ENCODE measurements at regions not wholly inside any gene's neighbourhood (a gene's known extent, or its start where the extent isn't known, plus 50 kb on each side); places are given as distances from the start of the nearest gene placed in this dataset.
A peak's percentile ranks its signal among the peaks of the same experiment; 100 is the strongest.

DNA sequence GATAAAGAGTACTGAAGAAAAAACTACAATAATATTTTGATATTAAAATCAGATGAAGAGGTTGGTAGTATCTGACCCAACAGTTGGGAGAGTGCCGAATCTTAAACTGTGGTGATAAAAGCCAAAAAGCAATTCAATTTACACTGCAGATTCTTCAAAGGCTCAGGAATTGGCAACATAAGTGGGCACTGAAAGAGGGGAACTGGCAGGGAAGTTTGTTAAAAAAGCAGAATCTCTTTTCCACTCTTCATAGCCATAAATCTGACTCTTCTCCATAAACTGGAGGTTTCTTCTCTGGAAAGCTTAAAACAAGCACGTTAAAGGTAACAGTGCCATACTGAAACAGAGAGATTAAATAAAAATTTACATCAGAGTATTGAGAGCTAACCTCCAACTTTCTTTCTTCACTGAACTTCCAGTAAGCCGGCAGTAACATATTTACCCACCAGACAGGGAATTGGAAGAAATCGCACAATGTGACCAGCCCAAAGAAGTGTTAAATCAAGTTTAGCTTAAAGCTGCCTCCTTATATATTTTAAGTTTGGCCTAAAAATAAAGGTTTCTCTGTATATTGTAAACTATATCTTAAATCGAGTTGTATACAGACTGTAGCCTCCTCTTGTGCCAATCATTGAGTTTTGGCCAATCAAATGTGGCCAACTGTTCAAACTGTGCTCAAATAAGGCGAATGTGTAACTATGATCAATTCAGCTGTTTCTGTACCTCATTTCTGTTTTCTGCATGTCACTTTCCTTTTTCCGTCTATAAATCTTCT lies 358.3 kb downstream of the NXPE2 start:
- no peak for DNase-seq (ENCODE audit: low spot score)

DNA sequence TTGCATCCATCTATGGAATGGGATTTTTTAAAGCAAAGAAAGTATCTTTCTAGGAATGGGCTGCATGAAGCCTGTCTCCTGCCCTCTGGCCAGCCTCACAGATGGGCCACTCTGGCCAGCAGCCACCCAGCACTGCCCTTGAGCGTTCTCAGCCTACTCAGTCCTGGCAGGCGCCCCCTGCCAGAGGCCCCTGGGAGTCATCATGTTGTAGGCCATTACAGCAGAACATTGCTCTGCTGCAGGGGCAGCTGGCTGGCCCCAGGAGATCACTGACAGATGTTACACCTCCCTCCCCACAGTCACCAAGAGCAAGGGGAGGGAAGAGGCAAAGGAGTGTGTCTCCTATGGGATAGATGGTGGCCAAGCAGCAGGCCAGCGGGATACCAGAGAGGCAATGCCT lies 363.7 kb downstream of the NXPE2 start:
- no peak for DNase-seq (ENCODE audit: low spot score)

DNA sequence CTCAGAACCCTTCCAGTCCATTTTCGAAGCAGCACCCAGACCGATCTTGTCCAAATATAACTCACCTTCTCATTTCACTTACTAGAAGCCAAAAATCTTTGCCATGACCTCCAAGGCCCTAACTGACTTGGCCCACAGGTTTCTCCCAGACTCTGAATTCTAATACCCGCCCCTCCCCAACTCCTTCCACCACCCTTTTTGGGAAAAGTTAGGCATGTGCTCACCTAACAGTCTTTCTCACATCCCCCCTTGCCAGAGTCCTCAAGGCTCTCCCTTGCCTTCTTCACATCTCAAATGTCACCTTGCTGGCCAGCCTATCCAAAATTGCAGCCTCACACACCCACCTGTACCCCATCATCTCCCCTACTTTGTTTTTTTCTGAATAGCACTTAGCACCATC lies 369.3 kb downstream of the NXPE2 start:
- no peak for DNase-seq (ENCODE audit: low spot score)

DNA sequence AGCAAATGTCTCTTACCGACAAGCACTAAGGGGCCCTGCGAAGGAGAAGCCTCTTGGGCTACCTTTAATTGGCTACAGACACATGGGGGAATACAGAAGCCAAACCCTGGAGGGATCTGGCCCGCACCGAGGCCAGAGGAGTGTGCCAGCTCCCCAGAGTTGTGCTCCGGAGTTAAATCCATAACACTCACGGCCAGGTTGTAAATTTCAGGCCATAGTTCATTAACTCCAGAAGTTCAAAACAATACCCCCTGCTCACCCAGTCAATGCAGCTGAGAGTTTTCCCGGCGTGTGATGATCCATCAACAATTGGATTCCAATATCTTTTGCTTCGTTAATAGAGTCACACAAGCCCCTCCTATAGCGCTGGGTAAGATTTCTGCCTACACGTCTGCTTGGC lies 371.5 kb downstream of the NXPE2 start:
- DNase-seq (ENCODE audit: low spot score) = no peak

DNA sequence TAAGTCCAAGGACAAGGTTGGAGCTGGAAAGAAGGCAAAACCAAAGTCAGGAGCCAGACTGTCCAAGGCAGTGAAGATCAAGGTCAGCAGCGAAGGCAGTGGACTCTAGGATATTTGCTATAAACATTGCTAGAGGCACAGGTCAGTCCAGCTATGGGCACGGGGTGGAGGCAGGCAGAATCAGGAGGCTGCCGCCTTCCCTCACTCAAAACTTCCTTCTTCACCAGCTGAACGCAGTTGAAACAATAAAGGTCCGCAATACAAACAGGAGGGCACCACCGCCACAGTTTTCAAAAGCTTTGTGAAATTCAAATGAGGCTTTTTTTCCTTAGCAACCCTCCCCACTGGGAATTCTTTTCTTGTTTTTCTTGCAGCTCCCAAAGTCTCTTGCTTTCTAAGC lies 372.4 kb downstream of the NXPE2 start:
- no peak for DNase-seq (ENCODE audit: low spot score)

DNA sequence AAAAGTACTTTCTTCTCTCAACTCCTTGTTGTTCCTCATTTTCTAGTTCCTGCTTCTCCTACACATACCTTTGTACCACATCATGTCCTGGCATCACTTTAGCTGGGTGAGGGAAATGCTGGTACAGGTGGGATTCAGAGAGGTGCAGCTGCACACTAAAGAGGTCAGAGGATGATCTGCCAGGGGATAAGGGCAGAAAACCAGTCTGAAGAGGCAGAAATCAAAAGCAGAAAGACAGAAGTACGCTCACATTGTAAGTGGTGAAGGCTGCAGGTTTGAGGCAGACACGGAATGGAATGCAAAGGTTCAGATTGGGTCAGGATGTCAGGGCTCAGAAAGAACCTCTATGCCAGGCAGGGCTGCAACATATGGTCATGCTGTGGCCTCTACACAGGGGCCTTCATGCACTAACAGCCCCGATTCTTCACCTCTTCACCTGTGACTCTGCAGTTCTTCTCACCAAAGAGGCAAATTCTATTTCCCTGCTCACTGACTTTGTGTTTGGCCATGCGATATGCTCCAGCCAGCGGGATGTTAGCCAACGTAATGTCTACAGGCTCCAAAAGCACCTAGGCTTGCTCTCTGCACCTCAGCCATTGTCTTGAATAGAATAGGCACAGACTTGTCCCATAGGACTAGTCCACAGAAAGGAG lies 373.7 kb downstream of the NXPE2 start:
- no peak for DNase-seq (ENCODE audit: low spot score)

DNA sequence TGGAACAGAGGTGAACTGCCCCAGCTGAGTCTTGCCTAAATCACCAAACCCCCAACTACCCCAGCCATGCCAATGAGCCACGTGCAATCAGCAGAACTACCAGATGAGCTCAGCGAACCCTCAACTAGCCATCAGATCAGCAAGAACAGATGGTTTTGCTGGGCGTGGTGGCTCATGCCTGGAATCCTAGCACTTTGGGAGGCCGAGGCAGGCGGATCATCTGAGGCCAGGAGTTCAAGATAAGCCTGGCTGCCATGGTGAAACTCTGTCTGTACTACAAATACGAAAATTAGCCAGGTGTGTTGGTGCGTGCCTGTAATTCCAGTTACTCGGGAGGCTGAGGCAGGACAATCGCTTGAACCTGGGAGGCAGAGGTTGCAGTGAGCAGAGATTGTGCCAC lies 374.3 kb downstream of the NXPE2 start:
- no peak for DNase-seq (ENCODE audit: low spot score)

DNA sequence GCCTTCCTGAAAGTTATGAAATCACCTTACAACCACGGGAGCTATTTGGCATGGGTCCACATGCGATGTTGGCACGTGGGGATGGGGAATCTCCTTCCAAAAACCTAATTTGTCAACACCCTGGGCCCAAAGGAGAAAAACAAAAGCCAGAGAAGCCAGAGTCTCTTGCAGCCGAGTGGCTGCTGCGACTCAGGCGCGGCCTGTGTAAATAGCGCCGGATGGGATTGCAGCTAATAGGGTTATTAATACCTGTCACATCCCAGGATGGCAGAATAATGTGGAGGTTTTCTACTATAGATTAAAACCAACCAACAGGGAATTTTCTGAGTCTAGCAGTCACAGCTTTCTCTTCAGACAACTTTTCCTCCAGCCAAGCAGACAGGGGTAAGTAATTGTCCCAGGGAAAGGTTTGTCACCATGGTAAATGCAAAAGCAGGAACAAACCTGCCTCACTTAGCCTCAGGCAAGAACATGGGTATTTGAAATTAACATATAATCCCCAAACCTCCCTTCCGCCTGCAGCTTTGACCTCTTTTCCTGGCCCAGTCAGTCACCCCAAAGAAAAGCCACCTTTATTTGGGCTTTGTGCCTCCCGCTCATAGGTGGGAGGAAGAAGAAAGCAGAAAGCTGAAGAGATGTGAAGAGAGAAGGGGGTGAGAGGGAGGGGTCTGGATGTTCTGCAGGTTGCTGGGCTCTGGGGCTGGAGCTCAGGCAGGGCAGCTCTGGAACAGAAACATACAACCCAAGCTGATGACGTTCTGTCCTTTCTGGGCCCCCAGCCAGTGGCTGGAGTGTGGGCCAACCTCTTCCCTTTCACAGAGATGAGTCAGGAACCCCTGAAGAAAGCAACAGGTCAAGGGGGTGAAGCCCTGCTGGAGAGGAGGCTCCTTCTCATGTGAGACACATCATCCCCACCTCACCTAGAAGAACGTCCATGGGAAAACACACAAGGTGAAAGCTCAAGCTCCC lies 376.5 kb downstream of the NXPE2 start:
- peak; percentile 5 for DNase-seq (ENCODE audit: low spot score)

DNA sequence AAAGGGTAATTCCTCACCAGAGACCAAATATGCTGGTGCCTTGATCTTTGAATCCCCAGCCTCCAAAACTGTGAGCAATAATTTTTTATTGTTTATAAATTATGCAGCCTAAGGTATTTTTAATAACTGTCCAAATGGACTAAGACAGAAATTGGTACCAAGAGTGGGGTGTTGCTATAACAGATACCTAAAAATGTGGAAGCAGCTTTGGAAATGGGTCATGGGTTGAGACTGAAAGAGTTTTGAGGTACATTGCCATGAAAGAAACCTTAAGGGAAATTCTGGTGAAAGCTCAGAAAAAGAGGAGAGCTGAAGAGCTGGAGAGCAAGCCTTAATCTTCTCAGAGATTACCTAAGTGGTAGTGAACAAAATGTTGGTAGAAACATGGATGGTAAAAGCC lies 378.2 kb downstream of the NXPE2 start:
- no peak for DNase-seq (ENCODE audit: low spot score)

DNA sequence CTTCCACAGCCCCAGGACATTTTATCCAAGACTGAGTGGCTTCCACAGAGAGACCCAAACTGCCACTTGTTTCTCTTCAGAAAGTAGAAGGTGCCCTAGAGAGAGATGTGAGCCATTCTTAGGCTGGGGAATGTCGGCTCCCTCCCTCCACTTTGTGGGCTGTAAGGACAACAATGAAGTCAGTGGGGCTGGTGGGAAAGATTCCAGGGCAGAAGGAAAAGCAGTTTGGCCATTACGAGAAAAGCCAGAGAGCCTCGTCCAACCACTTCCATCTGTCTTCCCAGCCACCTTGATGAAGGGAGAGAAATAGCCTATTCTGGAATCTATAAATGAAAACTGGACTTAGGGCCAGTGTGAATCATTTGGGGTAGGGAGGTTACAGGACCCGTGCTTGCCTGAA lies 382.5 kb downstream of the NXPE2 start:
- DNase-seq (ENCODE audit: low spot score) = no peak

DNA sequence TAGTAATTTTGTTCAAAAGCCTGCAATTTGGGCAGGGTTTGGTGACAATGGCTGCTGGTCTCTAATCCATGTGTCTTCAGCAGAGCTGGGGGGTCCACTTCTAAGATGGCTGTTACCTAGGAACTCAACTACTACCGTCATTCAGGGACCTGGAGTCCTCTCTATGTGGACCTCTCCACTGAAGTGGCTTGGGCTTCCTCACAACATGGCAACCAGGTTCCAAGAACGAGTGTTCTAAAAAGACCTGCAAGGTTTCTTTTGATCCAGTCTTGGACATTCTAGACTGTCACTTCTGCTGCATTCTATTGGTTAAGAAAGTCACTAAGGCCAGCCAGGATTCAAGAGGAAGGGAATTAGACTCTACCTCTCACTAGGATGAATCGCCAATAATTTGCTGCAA lies 387.0 kb downstream of the NXPE2 start:
- DNase-seq (ENCODE audit: low spot score) = no peak

DNA sequence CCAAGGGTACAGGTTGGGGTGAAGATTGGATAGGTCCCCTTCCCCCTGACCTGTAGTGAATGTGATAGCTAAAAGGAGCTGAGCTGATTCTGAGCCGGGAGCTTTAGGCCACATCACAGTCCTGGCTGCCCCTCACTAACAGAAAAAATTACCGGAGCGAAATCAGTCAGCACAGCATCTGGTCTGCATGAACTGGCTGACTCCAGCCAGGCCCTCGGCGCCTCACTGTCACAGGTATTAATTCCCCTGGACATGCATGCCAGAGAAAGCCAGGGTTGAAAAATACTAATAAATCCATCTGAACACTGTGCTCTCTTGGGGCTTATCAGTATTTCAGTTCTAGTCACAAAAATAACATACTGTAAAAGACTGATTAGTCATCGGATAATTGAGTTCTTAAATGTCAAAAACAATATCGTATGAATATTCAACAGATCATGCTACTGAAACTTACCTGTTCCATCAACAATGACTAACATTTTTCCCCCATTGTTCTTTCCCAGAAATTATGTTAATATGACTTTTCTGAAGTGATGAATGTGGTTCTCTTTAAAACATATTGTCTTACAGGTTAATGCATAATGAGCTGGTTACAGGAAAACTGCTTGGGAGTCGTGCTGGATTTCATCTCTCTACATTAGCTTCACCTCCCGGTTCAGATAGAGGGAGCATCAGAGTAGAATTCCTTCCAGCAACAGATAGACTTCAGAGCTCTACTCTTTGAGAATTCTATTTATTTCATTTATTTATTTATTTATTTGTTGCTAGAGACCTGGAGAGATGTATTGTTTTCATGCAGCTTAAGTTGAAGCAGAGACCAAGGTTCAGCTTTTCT lies 387.7 kb downstream of the NXPE2 start:
- DNase-seq (ENCODE audit: low spot score) = no peak

DNA sequence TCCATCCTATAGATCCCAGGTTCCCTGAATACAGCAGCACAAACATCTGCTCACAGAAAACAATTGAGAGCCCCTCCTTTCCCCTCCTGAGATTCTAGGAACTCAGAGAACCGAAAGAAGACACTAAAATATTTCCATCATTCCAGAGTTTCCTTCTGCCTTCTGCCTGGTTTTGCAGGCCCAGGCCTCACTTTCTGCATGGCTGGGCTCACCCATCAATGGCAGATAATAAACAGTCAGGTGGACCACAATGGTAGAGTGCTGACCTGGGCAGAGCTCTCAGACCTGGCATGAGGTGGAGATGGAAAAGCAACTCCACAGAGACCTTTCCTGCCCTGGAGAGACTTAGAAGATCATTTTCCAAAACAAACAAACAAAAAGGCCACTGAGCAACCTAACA lies 389.1 kb downstream of the NXPE2 start:
- DNase-seq (ENCODE audit: low spot score) = no peak

DNA sequence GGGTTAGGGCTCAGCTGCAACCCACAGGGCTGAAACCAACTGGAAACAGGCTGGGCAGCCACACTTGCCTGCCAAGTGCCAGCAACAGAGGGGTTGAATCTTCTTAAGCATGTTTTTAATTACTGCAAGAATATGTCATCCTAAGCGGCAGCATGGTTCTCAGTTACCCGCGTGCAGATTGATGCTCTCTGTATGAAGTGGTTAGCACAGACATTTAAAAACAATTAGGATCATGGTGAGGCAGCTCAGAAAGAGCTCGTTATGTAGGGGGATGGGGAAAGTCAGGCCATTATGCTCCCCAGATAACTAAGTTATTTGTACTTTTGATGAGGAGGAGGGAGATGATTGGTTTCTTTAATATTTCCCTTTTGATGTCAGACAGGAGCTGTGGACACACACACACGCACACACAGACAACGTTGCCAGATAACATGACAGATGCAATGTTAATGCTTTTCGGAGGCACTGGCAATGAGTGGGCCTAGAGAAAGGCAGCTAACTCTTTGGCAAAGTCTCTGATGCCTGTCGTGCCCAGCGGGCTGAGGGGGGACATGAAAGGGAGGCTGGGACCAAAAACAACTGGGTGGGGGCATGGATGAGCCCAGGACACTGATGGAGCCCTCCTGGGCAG lies 389.7 kb downstream of the NXPE2 start:
- DNase-seq (ENCODE audit: low spot score) = no peak

DNA sequence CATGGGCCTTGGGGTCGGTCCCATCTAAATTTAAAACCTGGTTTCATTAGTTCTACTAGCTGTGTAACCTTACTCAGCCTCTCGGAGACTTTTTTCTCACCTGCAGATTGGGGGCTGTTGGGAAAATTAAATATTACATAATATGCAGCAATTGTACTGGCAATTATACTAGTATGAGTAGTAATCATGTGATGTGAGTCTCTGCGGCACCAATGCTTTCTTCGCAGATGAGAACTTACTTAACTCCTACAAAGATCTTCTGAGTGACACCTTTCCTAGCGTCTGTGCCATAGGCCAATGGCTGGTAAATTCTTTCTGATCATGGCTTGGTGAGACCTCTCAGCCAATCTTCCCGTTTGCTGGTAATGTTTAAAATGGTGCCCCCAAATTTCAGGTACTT lies 391.3 kb downstream of the NXPE2 start:
- DNase-seq (ENCODE audit: low spot score) = no peak

DNA sequence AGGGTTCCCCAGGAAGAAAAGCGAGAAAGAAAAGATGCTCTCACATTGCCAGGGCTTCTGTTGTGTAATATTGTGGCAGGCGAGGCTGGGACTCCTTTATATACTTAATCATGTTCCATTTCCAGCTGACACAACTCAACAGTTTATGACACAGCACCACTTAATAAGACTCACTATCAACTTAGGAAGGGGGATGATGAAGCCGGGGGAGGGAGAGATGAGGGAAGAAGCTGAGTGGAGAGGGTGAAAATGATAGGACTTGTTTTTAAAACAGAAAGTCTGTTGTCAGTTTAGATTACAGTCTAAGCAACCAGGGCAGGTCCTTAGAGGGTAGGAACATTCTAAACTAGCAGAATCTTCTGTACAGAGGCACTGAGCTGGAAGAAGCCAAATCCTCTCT lies 397.0 kb downstream of the NXPE2 start:
- no peak for DNase-seq (ENCODE audit: low spot score)

DNA sequence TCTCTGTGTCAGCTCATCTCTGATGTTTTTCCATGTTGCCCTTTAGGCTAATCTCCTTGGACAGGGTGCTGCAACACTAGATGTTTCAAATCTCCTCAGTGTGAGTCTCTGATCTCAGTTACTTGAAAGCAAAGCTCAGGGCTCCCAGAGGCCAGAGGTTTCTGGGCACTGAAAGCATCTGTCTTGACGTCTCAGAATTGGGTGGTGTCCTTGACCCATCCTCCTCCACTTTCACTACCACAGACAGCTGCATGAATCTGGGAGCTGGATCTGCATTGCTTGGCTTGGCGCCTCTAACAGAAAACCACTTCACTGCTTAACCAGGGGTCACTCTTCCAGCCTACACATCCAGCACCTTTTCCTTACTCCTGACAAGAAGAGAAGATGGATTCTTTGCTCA lies 399.4 kb downstream of the NXPE2 start:
- DNase-seq (ENCODE audit: low spot score) = no peak

DNA sequence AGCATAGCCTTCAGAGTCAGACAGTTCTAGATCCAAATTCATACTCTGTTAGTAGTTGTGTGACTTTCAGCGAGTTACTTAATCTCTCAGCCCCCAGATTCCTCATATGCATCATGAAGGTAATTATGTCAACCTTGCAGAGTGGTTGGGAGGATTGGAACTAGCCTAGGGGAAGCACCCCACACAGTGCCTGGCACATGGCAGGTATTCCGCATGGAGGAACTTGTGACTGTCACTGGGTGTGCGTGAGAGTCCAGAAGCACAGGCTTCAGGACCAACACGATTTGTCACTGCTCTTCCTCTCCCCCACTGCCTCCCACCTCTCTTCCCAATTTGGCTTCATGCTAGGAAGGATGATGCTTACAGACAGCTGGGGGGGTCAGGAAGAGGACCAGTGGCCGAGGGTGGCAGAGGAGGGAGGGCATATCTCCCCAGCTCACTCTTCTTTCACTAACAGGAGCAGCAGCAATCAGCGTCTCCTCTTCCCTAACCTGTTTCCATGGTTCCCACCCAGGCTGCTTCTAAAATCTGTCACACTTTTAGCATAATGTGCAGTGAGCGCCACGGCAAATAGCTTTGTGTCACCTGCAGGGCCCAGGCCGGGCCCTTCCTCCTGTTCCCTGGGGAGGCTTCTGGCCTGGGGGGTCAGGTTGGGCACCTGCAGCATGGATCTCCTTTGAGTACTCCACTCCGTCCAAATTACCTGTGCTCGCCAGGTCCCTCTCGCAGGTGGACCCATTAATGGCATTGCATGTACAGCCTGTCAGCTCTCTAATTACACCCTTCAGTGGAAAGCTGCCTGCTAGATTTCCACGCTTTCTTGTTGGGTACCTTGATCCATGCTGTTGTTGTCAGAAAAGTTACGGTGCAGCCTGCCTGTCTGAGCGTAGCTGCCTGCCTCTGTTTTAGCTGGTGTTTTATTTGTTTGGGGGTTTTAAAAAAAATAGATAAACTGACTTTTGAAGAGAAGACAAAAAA lies 400.4 kb downstream of the NXPE2 start:
- no peak for DNase-seq (ENCODE audit: low spot score)

DNA sequence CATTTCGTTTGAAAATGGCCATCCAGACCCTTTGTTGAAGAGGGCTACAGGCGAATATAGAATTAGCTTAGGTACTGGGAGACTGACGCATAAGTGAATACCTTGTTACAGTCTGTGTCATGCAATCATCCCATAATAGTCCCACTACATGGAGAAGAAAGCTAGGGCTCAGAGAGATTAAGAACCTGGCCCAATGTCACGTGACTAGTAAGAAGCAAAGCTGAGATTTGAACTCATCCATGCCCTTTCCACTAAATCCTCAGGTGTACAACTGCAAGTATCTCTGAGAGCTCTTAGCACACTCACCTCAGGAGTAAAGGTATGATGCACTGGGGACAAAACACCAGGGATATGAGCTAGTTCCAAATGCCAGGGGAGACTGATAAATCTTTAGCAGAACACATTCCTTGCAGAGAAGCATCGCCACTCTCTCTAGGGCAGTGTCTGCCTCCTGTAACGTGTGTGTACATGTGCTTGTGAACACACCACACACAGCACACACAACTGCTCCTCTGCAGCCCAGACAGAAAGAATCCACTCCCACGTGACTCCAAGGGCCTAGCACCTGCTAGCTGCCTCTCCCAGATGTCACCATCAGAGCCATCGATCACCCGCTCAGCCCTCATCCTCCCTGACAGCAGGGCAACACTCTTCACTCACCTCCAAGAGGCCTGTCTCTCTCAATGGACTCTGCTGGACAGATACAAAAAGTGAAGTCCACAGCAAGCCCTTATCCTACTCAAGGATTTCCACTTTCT lies 402.8 kb downstream of the NXPE2 start:
- DNase-seq (ENCODE audit: low spot score) = no peak
